ENCODE measurements at regions not wholly inside any gene's neighbourhood (a gene's known extent, or its start where the extent isn't known, plus 50 kb on each side); places are given as distances from the start of the nearest gene placed in this dataset.

DNA sequence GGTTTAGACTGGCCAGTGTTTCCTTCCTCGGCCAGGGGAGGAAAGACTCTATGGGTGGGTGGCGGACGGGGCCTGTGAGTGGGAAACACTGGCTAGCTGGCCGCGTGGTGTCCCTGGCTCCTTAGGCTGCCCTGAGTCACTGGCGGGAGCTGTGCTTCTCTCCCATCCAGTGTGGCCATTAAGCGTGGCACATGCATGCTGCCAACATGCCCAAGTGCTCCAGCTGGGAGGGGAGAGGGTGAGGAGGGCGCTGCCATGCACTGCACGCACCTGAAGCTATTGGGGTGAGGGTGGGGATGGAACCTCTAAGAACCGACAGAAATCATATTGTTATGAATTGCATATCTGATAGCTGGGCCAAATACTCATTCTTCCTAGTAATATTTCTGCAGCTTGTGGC, 270.8 kb downstream of the CALCRL start:
- FAIRE-seq (no peak), DNase-seq (ENCODE audit: insufficient read length, low spot score) (no peak)
- TF ChIP-seq POLR2A (IDR thresholded peaks at IDR 0.05; ENCODE audit: low read depth, low read length): no peak

DNA sequence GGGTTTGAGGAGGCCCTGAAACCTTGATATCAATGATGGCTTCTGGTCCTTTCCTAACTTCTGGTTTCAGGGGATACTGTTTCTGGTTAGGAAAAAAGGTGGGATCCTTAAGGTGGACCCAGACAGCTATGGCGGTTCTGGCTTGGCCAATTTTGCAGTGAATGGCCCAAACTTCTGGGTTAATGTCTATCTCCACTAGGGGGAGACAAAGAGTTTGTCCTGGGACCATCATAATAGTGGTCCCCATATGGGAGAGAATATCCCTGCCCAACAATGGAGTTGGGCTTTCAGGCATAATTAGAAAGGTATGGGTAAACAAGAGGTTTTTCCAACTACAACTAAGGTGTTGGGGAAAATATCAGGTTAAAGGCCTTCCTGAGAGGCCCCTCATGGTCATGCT, 273.5 kb downstream of the CALCRL start:
- TF ChIP-seq POLR2A (IDR thresholded peaks at IDR 0.05; ENCODE audit: low read depth, low read length): no peak
- FAIRE-seq (no peak), DNase-seq (ENCODE audit: insufficient read length, low spot score) (no peak)

DNA sequence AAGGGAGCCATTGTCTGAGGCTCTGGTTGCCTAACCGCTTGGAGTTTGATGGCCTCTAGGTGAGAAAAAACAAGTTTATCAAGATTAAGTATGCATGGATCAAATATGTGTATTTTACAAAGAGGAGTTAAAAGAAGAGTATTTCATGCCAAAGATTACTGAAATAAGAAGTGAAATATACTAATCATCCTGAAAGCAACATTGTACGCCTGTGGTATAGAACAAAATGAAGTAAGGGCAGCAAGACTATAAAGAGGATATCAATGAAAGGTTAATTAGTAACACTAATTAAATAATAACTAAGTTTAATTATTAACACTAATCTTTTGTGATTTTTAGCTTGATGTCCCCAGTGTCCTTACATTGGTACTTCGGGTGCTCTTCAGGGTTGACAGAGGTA, 276.7 kb downstream of the CALCRL start:
- FAIRE-seq: no peak
- TF ChIP-seq POLR2A (IDR thresholded peaks at IDR 0.05; ENCODE audit: low read depth, low read length): no peak
- no peak for DNase-seq (ENCODE audit: insufficient read length, low spot score)

DNA sequence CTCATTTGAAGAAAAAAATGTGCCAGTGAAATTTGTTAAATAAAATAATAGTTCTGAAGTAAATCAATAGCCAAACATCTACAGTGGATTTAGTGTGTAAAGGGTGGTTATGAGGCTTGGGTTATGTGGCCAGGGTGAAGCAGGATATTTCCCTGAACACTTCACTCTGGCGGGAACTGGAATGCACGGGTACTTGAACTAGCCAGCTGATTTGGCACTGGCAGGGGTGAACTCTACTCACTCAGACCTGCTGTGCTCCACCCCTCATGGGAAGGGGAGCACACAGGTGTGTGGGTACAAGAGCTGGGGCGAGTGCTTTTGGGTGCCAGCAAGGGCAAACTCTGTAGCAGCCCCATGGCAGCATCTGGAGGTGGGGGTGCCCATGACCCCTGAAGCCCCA, 278.2 kb downstream of the CALCRL start:
- DNase-seq (ENCODE audit: insufficient read length, low spot score): no peak
- TF ChIP-seq POLR2A (IDR thresholded peaks at IDR 0.05; ENCODE audit: low read depth, low read length): no peak
- FAIRE-seq: no peak

DNA sequence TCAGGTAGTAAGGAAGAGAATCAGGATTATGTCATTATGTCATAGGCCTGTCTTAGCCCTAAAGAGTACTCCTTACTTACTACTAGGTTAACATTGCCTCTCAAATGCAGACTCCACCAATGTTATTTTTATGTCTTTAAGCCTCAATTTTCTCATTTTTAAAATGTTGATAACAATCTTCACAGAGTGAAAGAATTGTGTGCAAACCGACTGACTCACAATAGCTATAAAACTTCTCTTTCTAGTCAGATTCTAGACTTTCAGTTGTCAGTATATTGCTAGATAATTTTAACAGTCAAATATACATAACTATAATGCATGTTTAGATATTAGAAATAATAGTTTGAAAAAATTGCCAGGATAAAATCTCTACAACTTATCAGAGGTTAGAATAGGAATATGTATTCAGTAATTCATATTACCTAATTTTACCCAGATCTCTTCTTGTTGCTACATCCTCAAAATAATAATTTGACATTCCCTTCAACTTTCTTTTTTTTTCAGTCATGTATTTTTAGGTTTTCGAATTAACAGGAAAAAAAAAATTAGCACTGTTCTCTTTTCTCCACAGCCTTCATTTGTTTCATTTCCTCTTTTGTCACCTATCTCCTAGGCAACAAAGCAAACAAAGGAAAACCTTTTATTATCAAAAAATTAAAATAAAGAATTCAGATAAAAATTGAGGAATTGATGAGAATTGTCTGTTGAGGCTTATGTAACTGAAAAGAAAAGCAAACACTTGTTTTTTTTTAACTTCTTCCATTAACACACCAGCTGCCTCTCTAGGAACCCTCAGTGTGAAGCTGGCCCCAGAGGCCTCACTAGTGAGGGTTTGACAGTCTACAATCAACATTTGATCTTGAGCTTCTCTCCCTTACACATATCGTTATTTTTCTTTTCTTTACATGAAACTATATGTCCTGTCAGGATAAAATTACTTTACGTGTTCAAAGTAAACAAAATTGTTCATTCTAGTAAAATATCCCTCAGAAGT, 279.0 kb downstream of the CALCRL start:
- no peak for DNase-seq (ENCODE audit: insufficient read length, low spot score)
- FAIRE-seq: peak; percentile 38
- no peak for TF ChIP-seq POLR2A (IDR thresholded peaks at IDR 0.05; ENCODE audit: low read depth, low read length)

DNA sequence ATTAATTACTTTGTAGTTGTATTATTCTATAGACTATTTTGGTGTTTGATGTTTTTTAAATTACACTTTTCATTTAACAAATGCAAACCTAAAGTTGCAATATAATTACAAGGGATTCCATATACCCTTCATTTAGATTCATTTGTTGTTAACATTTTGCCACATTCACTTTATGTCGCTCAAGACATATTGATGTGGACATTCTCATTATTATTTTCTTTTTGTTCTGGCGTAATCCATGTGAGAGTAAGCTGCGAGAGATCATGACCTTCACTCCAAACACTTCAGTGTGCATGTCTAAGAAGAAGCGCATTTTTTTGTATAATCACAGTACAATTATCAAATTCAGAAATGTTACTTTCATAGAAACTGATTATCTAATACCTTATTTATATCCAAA, 280.6 kb downstream of the CALCRL start:
- TF ChIP-seq POLR2A (IDR thresholded peaks at IDR 0.05; ENCODE audit: low read depth, low read length): no peak
- no peak for DNase-seq (ENCODE audit: insufficient read length, low spot score)
- no peak for FAIRE-seq

DNA sequence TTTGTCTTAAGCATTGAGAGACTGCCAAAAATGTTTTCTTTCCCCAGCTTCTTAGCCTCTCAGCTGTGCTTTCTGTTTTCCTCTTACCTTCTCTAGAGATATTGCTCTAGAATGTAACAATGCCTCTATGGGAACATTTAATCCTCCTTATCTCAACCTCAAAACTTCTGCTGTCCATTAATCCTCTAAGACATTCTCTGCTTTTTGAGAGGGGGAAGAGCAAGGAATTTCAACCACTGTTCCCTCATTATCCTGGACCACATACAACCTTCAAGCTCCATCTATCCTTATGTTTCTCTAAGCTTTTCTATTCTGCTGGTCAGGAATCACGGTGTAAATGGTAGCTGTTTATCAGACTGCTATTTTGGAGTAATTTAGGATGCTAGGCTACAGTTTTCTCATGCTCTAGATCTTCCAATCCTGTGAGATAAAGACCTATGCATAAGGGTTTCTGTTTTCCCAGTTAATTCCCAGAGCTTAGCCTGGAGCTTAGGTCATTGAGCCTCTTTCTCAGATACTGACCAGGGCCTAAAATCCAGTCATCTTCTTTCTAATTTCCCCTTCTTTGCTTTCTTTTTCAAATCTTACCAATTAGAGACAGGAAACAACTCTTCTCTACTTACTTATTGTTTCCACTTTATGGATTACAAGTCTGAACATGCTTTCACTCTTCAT, 282.0 kb downstream of the CALCRL start:
- FAIRE-seq: no peak
- TF ChIP-seq POLR2A (IDR thresholded peaks at IDR 0.05; ENCODE audit: low read depth, low read length): no peak
- DNase-seq (ENCODE audit: insufficient read length, low spot score): no peak

DNA sequence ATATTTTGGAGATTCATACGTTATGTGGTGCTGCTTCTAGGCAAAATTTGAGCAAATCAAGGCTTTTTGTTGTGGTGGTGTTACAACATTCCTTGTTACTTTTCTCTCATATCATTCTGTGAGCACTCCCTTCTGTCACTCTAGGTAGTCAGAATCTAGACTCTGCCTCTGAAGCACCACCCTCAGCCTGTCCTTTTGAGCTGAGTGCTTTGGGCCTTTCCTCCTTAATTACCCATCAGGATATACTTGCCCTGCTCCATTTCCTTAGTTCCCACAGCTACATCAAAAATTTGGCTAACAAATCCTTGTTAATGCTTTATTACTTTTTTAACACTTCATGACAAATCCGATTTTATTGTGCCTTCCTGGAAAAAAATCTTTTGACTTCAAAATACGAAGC, 289.6 kb downstream of the CALCRL start:
- no peak for TF ChIP-seq POLR2A (IDR thresholded peaks at IDR 0.05; ENCODE audit: low read depth, low read length)
- FAIRE-seq: no peak
- DNase-seq (ENCODE audit: insufficient read length, low spot score): no peak

DNA sequence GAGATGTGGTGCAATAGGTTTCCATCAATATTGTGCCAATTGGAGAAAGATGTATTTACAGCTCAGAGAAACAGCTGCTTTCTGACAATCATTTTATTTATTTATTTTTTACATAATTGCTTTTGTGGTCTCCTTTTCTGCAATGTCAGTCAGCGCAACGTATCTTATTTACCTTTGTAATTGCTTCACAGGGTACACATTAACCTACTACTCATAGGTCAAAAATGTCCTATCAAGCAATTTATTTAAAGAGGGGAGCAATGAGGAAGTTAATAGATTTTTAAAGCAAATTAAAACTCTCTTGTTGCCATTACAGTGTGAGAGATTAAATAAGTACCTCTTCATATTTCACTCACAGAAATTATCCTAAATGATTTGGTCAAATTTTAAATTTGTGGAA, 291.0 kb downstream of the CALCRL start:
- DNase-seq (ENCODE audit: insufficient read length, low spot score) (no peak), FAIRE-seq (no peak)
- TF ChIP-seq POLR2A (IDR thresholded peaks at IDR 0.05; ENCODE audit: low read depth, low read length): no peak

DNA sequence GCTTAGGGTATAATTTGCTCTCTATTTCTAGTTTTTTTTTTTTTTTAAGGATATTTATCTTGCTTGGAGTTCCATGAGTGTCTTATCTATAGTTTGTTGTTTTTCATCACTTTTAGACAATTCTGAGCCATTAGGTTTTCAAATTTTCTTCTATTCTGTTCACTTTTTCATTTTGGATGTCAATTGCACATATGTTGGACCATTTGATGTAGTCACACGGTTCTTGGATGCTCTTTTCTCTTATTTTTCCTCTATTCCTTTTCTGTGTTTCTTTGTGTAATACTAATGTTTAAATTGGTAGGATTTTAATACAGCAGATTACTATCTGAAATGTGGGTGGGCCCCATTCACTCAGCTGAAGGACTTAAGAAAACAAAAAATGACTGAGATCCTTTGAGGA, 292.6 kb downstream of the CALCRL start:
- no peak for TF ChIP-seq POLR2A (IDR thresholded peaks at IDR 0.05; ENCODE audit: low read depth, low read length)
- no peak for FAIRE-seq
- no peak for DNase-seq (ENCODE audit: insufficient read length, low spot score)

DNA sequence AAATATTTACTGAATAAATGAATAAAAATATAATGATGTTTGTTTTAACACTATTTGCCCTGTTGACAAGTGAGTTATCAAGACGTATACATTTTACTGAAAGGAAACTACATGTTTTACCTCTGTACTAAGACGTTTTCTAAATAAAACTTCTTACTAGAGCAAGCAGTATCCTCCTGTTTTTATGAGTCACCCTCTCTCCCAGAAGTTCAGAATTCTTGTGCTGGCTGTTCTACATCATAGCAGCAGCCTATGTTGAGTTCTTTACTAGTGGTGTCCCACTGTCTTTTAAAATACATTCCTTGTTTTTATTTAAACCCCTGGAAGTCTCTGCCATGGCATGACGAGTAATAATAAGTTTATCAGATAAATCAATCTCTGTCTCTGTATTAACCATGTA, 297.4 kb downstream of the CALCRL start:
- DNase-seq (ENCODE audit: insufficient read length, low spot score) (no peak), FAIRE-seq (peak; percentile 30)
- TF ChIP-seq POLR2A (IDR thresholded peaks at IDR 0.05; ENCODE audit: low read depth, low read length): no peak

DNA sequence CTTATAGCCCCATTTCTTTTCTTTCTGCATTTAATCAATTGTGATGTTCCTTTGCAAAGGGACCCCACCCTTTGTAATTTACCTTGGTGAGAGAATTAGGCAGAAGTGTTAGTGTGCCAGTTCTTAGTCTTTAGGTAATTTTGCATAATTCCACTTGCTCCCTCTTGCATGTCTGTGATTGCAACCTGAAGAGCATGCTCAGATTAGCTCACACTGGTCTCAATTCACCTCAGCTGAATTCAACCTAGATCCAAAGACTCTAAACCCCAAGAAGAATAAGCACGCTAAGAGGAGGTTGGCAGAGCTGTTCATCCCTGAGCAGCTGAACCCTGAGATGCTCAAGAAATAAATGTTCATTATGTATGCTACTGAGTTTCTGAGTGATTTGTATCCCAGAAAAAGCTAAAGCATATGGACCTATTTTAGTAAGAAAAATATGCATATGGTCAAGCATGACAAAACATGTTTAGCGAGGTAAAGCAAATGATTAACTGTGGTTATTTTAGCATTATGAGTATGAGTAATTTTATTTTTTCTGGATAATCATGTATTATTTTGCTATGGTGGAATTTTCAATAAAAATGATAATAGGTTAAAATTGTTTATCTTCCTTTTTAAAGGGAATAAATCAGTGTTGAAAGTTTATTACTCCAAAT, 299.2 kb upstream of the ZSWIM2 start:
- FAIRE-seq (no peak), DNase-seq (ENCODE audit: insufficient read length, low spot score) (no peak)
- TF ChIP-seq POLR2A (IDR thresholded peaks at IDR 0.05; ENCODE audit: low read depth, low read length): no peak

DNA sequence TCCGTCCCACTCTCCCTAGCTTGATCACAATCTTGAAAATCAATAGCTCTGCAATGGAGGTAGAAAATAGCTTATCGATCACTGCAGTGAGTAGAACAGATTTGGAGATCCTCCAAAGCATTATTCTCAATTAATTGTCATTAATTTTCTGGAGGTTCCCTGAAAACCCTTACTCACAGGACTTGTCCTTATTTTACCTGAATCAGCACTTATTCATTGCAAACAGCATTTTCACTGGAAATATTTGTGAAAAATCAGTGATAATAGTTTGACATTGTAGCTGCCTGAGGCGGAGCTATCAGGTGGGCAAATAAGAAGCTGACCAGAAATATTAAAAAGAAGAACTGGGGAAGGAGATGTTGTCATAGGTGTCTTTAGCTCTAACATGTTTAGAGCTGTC, 294.6 kb upstream of the ZSWIM2 start:
- DNase-seq (ENCODE audit: insufficient read length, low spot score) (no peak), FAIRE-seq (no peak)
- no peak for TF ChIP-seq POLR2A (IDR thresholded peaks at IDR 0.05; ENCODE audit: low read depth, low read length)

DNA sequence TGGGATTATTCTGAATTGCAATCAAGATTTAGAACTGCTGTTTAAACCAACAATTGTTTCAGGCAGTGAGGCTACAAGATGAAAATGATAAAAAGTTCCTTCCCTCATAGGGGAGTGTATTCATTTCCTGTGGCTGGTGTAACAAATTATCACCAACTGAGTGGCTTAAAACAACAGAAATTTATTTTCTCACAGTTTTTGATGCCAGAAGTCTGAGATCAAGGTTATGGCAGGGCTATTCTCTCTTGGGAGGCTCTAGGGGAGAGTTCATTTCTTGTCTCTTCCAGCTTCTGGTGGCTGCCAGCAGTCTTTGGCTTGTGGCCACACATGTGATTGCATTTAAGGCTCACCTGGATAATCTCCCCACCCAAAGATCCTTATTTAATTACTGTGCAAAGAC, 290.5 kb upstream of the ZSWIM2 start:
- no peak for FAIRE-seq

More for the DNA sequence above, 290.5 kb upstream of the ZSWIM2 start:
- no peak for TF ChIP-seq POLR2A (IDR thresholded peaks at IDR 0.05; ENCODE audit: low read depth, low read length)
- DNase-seq (ENCODE audit: insufficient read length, low spot score): no peak
